GM18498 (cell line): ENCODE measurements at regions not wholly inside any gene's neighbourhood (a gene's known extent, or its start where the extent isn't known, plus 50 kb on each side); places are given as distances from the start of the nearest gene placed in this dataset.
"Not testable (repeated sequence)": the region's sequence is repeated elsewhere in the genome, so short reads cannot be mapped to it uniquely, and the experiment has no call there.

Source experiments
- ATAC-seq: cut with Tn5 transposase; IDR thresholded peaks from one replicate; pipeline ENCODE4 v1.9.1; 2021; ENCODE audit warnings: mild to moderate bottlenecking, moderate library complexity; ENCODE audit not compliant: unreplicated experiment

GRCh38 chr18:41073372-41073954, 881.6 kb upstream of the PIK3C3 start:
- ATAC-seq: no peak

GRCh38 chr18:41072946-41073345, 882.1 kb upstream of the PIK3C3 start:
- no peak for ATAC-seq

- ATAC-seq: no peak
Measured at GRCh38 chr18:41071826-41072225, 883.2 kb upstream of the PIK3C3 start.

- ATAC-seq: no peak
Measured at GRCh38 chr18:41069167-41069566, 885.9 kb upstream of the PIK3C3 start.

GRCh38 chr18:41064916-41065315, 890.1 kb upstream of the PIK3C3 start:
- no peak for ATAC-seq

GRCh38 chr18:41060967-41061366, 894.1 kb upstream of the PIK3C3 start:
- no peak for ATAC-seq

- no peak for ATAC-seq
Measured at GRCh38 chr18:41059126-41059415, 896.0 kb upstream of the PIK3C3 start.

GRCh38 chr18:41058351-41059125, 896.5 kb upstream of the PIK3C3 start:
- no peak for ATAC-seq

- no peak for ATAC-seq
Measured at GRCh38 chr18:41052625-41053024, 902.4 kb upstream of the PIK3C3 start.

GRCh38 chr18:41046250-41046649, 908.8 kb upstream of the PIK3C3 start:
- ATAC-seq: not testable (repeated sequence)

GRCh38 chr18:41043876-41044275, 911.2 kb upstream of the PIK3C3 start:
- no peak for ATAC-seq

- ATAC-seq: no peak
Measured at GRCh38 chr18:41042866-41043265, 912.2 kb upstream of the PIK3C3 start.

GRCh38 chr18:41038071-41038470, 917.0 kb upstream of the PIK3C3 start:
- ATAC-seq: no peak

- ATAC-seq: no peak
Measured at GRCh38 chr18:41036346-41036745, 918.7 kb upstream of the PIK3C3 start.

GRCh38 chr18:41034413-41034812, 920.6 kb upstream of the PIK3C3 start:
- ATAC-seq: no peak

GRCh38 chr18:41025666-41026065, 929.4 kb upstream of the PIK3C3 start:
- no peak for ATAC-seq

- no peak for ATAC-seq
Measured at GRCh38 chr18:41024792-41025191, 930.2 kb upstream of the PIK3C3 start.

- ATAC-seq: no peak
Measured at GRCh38 chr18:41022484-41022883, 932.5 kb upstream of the PIK3C3 start.

GRCh38 chr18:41021089-41021488, 933.9 kb upstream of the PIK3C3 start:
- no peak for ATAC-seq

GRCh38 chr18:41012194-41012593, 942.8 kb upstream of the PIK3C3 start:
- no peak for ATAC-seq

- peak; percentile 45 for ATAC-seq
Measured at GRCh38 chr18:41009926-41010325, 945.1 kb upstream of the PIK3C3 start.

GRCh38 chr18:41004324-41004723, 950.7 kb upstream of the PIK3C3 start:
- no peak for ATAC-seq

GRCh38 chr18:40995529-40995928, 959.5 kb upstream of the PIK3C3 start:
- no peak for ATAC-seq
